Activated CD4-positive, alpha-beta T cell treated with anti-CD3 and anti-CD28 coated beads, Interleukin-10, Interleukin-2, amounts not matched to agents 100 ng/mL and 50 ng/mL, durations not matched to agents 16 hours and 8 hours (primary cell): ENCODE measurements at regions not wholly inside any gene's neighbourhood (a gene's known extent, or its start where the extent isn't known, plus 50 kb on each side); places are given as distances from the start of the nearest gene placed in this dataset.

ENCODE experiments used
- DNase-seq: peaks from one replicate; pipeline ENCODE4 v3.0.0-alpha.2; 2020

DNA sequence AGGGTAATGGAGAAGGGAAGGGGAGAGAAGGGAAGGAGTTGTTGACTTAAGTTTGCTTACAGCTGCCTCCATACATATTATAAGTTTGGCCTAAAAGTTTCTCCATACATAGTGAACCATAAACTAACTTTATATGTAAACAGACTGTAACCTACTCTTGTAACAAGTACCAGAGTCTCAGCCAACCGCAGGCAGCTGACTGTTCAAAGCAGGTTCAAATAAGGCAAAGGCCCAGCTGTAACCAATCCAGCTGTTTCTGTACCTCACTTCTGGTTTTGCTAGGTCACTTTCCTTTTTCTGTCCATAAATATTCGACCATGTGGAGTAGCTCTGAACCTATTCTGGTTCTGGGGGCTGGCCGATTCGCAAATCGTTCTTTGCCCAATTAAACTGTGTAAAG is 591.2 kb downstream of the INSC start:
- DNase-seq = no peak

DNA sequence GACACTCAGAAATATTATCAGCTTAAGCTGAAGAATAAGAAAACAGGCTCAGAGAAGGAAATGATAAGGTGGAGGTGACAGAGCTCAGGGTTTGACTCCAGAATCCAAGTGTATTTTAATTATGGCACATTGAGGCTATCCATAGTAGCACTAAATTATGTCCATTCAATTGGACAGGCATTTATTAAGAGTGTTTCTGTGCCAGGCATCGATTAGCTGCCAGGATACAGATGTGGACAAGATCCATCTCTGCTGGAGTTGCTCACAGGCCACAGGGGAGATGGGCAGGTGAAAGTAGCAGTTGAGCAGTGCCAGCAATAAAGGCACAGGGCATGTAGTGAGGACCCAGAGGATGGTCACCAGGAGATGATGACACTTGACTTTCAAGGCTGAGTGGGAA is 592.5 kb downstream of the INSC start:
- no peak for DNase-seq

DNA sequence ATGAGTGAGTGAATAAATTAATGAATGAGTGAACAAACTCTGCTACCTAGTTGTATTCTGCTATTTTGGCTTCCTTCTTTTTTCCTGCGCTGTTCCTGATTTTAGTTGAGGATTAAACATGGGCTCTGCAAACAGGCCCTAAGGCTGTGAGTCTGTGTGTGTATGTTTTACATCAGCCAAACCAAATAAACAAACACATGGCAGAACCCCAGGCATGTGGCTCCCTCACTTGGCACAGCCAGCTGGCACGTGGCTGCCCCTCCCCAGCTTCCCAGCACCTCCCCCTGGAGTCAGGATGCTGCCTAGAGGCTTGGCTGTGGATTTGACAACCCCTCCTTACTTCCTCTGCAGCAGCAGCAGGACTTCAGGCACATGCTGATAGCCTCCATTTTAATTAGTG is 593.2 kb downstream of the INSC start:
- no peak for DNase-seq

DNA sequence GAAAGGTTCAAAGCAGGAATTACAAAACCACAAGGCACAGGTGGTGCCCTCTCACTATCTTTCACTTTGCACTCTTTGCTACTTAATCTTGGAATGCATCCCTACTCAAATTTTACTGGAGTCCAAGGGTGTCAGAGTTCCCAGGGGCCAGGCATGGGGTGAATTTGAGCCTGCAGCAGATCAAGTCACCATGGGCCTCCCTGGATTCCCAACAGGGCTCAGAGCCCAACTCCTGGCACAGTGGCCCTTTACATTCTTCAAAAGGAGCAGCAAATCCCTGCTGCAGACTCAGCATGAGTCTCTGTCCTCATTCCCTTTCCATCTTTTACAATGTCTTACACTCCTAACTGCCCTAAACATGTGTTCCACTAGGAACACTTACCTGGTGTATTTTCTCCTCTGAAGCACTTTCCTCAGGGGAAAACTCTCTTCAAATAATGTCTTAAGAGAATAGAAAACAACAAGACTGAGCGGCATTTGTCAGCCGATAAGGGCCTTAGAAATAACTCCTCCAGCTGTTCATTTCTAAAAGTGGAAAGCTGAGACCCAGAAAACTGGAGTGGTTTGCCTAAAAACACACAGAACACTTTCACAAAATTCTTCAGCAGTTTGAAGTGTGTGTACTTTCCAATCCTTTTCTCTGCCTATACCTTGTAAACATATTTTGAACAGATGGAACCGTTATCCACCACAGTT is 596.0 kb downstream of the INSC start:
- no peak for DNase-seq

DNA sequence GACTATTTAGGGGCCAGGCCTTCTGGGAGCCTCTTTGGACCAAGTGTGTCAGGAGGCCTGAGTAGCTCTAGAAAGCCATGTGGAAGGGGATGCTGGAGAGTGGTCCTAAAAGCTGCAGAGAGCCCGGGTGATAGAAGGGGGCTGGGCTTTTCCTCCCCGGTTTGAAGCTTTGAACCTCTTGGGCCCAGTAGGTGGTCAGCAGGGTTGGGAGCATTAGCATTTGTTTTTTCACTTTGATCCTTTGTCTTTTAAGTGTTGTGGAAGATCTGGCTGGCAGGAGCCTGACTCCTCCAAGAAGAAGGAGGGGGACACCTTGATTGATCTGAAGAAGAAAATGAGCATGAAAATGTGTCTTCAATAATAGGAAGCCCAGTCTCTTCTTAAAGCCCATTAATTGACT is 596.6 kb downstream of the INSC start:
- DNase-seq = no peak

DNA sequence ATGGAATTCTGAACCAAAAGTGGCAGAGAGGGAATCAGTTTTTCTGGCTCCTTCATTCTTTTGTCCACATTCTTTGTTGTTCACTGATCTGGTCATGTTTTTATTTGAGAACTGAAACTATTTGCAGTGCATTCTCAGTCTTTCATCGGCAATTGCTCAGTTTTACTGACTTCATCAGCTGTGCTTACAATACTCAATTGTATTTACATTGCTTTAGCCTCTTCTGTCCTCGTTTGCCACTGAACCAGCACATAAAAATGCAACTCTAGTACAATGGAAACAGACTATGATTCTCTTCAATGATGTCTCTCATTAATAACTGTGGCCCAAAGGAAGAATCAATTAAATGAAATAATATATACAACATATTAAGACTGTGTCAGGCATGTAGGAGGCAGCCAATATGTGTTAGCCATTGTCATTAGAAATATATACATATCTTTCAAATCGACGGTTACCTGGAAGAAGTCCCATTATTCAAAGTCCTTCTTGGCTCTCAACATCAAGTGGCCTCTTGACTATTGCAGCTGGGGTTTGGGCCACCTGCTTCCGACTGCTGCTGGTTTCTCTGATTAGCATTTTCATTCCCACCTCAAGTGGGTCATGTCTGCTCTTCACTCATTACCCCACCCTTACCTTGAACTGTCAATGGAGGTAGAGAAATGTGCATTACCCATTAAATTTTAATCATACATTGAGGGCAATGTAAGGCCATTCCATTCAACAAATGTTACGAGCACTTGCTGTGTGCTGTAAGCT is 600.1 kb downstream of the INSC start:
- DNase-seq = no peak

DNA sequence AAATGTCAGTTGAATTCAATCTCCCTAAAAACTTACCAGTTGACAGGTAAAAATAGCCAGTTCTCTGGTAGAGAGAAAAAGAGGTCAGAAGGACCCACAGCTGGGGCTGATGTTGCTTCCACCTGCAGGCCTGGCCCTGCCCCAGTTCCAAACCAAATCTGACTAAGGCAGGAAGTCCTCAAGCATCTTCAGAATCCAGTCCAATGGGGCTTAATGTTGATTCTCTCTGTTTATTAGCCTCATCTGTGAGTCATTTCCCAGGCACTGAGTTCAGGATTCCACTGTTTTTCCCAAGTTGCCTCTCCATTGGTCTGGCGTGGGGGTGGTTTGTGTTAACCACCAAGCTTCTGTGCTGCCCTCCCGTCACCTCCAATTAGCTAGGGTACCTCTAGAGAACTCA is 601.8 kb downstream of the INSC start:
- no peak for DNase-seq

DNA sequence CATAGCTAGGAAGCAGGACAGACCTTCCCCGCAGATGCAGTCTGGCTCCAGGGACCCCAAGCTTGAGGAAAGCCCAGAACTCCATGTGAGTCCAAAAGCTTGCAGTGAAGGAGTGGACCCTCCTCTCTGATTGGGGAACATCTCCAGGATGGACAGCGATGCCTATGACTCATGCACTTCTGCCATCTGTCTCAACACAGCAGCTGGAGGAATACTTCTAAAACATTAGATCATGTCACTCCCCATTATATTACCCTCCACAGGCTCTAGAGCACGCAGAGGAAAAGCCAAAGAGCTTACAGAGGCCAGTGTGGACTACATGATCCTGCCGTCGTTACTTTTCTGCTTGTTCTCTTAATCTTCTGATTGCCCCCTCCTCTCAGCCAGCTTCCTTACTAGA is 605.7 kb downstream of the INSC start:
- no peak for DNase-seq

DNA sequence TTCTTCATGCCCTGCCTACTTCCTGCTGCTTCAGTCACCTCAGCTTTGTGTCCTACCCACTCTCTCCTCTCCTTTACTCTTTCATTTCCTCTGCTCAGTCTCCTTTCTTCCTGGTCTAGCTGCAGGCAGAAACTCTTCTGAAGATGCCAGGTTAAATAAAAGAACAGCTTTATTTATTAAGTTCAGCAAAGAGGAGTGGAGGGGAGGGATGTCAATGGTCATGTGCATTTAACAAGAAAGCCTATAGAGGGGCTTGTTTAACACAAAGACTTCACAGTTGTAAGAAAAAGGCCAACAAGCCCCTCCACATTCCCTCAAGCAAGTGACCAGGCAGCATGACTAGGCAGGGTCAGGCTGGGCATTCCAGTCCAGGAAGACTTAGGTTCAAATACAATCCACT is 609.2 kb downstream of the INSC start:
- DNase-seq = no peak

DNA sequence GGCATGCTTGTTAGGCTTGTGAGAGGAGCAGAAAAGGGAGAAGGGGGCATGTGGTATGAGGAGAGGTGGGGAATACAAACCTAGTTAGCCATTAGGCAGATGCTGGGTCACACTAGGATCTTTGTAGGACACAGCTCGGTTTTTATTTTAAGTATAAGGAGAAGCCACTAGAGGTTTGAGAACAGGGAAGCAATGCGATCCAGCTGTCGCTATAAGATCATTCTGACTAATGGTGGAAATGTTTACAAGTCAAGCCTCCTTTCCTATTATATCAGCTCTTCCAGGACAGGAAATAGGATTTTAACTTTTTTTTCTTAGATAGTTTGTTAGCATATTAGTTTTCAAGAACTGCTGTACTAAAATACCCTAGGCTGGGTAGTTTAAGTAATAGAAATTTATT is 609.9 kb downstream of the INSC start:
- DNase-seq = no peak

DNA sequence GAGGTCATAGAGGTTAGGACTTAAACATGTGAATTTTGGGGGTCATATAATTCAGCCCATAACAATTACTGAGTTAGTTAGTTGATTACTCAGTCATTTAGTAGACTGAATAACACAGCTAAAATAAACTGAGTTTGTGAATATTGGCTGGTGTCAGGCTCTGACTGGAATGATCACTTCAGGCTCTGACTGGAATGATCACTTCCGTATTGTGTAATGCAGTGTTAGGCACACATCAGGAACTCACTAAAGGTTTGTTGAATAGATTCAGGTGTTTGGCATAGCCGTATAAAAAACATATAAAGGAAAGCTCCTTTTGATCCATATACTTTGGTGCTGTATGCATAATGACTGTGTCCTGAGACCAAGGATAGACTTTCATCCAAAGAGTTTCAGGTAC is 610.5 kb downstream of the INSC start:
- DNase-seq = no peak

DNA sequence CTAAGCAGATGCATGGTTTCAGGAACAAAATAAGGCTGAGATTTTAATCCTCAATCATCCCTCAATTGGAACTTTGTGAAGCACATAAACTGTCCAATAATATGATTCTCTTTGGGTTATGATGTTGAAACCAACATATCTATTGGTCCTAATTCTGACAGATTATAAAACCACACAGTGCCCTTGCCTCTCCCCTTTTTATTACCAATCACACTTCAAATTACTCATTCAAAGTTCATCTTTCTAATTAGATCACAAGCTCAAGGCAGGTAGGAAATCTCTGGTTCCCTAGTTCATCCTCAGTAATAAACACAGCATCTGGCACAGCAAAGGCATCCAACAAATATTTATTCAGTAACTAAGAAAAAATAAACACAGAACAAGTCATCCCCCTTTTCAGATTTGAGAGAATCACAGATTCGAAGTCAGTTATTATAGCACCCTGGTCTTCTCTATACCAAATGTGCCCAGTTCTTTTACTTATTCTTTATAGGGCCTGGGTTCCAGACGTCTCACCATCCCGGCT is 611.6 kb downstream of the INSC start:
- no peak for DNase-seq

DNA sequence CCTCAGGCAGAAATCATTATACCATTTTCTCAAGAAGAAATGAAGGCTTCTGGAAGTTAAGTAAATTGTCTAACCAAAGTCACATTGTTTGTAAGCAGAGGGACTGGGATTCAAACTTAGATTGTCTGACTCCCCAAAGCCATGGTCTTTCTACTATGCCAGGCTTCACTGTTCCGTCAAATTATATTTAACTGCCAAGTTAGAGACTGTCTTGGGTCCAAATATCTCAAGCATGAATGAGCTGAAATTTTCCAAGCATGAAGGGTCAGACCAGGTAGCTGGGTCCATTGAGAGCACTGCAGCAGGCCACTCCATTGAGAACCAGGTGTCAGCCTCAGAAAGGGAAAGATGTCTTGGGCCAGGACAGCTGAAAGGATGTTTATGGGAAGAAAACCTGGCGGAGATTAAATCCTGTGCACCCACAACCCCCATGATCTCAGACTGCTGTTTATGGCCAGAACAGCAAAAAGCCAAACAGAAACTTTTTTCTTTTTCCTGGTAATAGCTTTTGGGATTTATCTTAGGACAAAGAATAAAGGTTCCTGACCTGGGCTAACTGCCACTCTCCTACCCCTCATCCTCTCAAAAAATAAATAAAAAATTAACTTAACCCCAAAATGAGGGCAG is 612.3 kb downstream of the INSC start:
- no peak for DNase-seq

DNA sequence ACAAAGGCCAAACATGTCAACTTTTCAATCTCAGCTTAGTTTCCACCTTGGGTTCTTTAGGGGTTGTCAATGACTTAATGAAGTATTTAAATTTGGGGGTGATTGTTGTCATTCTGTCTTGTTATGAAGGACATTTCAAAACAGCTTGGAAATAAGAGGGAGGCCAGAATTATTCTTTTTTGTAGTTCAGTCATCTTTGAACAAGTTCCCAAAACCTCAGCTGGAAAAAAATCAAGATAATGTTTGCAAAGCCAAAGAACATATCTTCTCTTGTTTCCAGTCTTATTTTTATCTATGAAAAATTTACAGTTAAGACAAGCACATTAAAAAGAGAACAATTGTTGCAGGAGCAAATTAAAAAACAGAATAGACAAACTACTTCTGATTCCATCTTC is 612.8 kb downstream of the INSC start:
- DNase-seq = no peak

DNA sequence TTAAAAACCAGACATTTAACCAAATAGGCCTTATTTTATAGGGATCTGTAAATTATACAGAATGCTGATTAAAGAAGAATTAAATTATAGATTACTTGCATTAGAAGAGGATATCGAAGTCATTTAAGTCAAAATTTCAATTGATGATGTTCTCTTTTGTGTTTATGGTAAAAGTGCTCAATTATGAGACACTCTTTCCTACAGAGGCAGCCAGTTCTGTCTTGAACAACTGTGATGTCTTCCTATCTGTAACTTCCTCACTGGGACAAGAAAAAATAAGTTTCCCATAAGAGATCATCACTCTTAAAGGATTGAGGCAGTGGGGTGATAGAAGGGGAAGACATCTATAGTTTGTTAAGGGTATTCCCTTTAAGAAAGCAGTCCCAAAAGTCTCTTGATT is 613.5 kb downstream of the INSC start:
- no peak for DNase-seq

DNA sequence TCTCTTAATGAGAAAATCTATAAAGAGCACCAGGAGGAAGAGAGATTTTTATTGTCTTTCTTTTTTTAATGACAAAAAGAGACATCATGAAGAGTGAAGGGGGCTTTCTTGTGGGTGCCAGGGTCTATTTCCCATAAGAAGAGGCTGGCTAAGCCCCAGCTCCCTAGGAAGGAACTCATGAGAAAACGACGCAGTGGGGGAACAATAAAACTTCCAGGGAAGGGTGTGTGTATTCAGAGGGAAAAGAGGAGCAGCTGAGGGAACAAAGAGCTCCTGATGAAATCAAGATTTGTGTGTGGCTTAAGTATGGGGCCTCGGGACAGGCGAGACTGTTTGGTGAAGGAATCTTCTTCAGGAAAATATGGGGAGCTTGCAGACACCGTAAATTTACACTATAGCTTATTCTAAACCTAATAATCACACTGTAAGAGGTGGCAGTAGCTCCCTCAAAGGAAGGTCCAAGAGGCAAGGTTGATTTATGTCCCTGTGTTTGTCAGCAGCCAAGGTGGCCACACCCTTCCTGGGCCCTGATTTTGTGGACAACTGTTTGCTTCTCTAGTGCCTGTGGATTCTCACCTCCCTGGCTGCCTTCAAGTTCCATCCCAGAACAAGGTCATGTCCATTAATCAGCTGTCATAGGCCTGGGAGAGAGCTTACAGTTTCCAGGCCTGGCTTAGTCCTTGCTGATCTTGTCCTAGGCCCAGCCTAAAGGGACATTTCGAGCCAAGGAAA is 615.7 kb downstream of the INSC start:
- no peak for DNase-seq

DNA sequence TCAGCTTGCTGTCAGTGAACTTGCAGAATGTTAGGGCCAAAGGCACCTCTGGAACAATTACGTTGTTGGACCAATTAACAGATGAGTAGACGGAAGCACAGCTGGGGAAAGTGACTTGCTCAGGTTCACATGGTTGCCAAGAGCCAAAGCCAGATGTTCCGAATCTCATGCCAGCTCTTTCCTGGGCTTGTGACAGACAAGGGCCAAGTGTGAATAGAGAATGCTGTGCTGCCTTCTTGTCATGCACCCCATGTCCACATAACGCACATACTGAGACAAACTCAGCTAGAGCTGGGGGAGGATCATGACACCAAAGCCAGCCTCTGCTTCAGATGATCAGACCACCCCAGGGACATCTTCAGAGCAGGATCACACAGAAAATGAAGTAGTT is 616.3 kb downstream of the INSC start:
- no peak for DNase-seq

DNA sequence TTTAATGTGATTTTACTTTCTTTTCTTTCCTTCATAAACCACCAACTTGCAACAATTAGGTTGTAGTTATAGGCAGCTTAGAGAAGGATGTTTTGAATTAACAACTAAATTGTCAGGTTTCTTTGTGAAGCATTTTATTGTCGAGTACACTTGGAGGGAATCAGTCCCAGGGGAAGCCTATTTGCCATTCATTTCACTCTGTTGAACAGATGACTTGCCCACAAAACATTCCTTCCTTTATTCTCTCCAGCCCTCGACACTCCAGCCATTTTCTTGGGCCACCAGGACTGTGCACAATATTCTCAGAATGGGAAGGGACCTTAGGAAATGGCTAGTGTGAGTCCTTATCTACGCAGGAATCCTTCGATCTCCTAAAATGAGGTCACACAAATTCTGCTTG is 620.6 kb downstream of the SOX6 start:
- DNase-seq = no peak

DNA sequence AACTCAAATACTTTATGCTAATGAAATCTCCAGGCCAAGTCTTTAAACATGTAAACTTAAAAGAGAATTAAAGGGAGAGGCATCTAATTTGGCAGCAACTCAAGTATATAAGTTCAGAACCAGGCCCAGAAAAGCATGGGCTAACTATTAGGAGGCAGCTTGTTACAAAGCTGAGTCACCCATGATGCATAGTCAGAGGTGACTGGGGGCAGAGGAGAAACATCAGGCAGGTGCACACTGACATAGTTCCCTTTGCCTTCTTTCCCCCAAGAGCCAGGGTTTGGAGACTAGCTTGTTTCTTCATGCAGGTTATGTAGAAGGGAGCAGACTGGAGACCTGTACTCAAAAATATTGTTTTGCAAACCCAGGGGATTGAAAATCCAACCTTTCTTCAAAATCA is 619.0 kb downstream of the SOX6 start:
- no peak for DNase-seq

DNA sequence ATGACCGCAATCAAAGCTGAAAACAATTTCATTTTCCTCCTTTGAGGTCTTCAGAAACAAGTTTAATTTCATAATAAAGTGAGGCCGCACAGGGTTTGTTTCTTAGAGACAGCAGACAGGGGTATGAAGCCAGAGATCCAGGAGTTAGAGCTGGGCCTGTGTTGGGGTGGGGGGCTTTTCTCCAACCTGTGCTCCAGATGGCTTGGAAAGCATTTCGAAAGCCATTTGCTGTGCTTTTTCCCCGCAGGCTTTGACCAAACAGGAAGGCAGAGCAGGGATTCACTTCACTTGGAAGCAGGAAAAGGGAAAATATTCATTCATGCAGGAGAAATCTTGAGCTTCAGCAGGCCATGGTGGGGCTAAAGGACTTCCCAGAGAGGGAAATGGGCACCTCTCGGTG is 617.4 kb downstream of the SOX6 start:
- DNase-seq = no peak

DNA sequence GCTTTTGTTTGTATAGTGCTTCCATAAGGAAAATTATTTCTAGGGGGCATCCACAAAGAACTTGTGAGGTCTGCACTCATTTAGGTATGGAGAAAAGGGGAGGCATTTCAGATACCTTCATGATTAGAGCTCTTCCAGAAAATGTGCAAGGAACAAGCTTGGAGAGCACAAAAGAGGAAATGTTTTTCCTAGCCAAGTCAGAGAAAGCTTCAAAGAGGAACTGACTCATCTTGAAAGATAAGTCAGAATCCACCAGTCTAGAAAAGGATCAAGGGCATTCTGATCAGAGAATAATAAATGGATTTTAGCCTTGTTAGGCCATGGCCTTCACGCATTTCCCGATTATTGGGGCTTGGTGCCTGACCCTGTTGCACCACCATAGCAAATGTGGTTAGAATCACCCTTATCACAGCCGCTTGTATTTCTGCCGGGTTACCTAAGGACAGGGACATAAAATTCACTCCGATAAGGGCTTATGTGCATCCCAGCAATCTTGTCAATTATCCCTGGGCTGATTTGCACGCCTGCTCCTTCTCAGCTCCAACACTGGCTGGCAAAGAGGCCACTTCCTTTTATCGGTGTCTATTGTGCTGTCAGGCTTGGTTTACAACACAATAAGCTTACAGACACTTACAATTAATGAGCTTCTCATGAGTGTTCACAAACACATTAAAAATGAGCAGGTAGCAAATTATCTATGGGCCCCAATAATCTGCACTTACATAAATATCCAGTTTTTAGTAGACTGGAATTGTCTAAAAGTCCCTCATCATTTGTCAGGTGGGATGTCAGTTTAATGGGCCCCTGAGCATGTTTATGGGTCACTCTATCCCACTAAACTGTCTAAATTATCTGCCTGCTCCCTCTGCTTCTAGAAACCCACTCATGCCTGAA is 613.5 kb downstream of the SOX6 start:
- DNase-seq = no peak

DNA sequence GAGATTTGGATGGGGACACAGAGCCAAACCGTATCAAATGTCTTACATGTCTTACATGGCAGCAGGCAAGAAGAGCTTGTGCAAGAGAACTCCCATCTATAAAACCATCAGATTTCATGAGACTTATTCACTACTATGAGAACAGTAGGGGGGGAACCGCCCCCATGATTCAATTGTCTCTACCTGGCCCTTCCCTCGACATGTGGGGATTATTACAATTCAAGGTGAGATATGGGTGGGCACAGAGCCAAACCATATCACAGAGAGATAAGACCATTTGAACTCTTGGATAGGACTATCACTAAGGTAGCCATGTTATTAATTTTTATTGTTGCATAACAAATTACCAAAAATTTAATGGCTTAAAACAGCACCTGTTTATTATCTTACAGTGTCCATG is 611.7 kb downstream of the SOX6 start:
- no peak for DNase-seq
